HG03108 (cell line): ENCODE measurements at regions not wholly inside any gene's neighbourhood (a gene's known extent, or its start where the extent isn't known, plus 50 kb on each side); places are given as distances from the start of the nearest gene placed in this dataset.
"Not testable (repeated sequence)": the region's sequence is repeated elsewhere in the genome, so short reads cannot be mapped to it uniquely, and the experiment has no call there.

ENCODE experiments used
- ATAC-seq: cut with Tn5 transposase; IDR thresholded peaks from one replicate; pipeline ENCODE4 v1.9.1; 2021; ENCODE audit warnings: moderate library complexity; ENCODE audit not compliant: unreplicated experiment

- no peak for ATAC-seq
Observed at GRCh38 chrX:46173159-46173558, 372.1 kb downstream of the ZNF674 start.

GRCh38 chrX:46171457-46171856, 373.8 kb downstream of the ZNF674 start:
- not testable (repeated sequence) for ATAC-seq

- ATAC-seq = no peak
Observed at GRCh38 chrX:46169808-46170207, 375.4 kb downstream of the ZNF674 start.

GRCh38 chrX:46168254-46168653, 377.0 kb downstream of the ZNF674 start:
- no peak for ATAC-seq

- ATAC-seq = no peak
Observed at GRCh38 chrX:46165866-46166265, 379.4 kb downstream of the ZNF674 start.

- no peak for ATAC-seq
Observed at GRCh38 chrX:46165411-46165810, 379.8 kb downstream of the ZNF674 start.

GRCh38 chrX:46152756-46153155, 392.5 kb downstream of the ZNF674 start:
- ATAC-seq = no peak

- ATAC-seq = not testable (repeated sequence)
Observed at GRCh38 chrX:46151332-46151731, 393.9 kb downstream of the ZNF674 start.

- ATAC-seq = no peak
Observed at GRCh38 chrX:46144566-46144965, 400.7 kb downstream of the ZNF674 start.

GRCh38 chrX:46140272-46140671, 404.9 kb downstream of the ZNF674 start:
- ATAC-seq = no peak

GRCh38 chrX:46130247-46130646, 415.0 kb downstream of the ZNF674 start:
- ATAC-seq = no peak

- ATAC-seq = no peak
Observed at GRCh38 chrX:46125111-46125510, 420.1 kb downstream of the ZNF674 start.

GRCh38 chrX:46117234-46117633, 428.0 kb downstream of the ZNF674 start:
- ATAC-seq = no peak

GRCh38 chrX:46087310-46087709, 457.9 kb downstream of the ZNF674 start:
- not testable (repeated sequence) for ATAC-seq

- not testable (repeated sequence) for ATAC-seq
Observed at GRCh38 chrX:46080121-46080520, 465.1 kb downstream of the ZNF674 start.

- ATAC-seq = no peak
Observed at GRCh38 chrX:46072791-46073190, 472.4 kb downstream of the ZNF674 start.

GRCh38 chrX:46072372-46072771, 472.8 kb downstream of the ZNF674 start:
- ATAC-seq = no peak

- no peak for ATAC-seq
Observed at GRCh38 chrX:46070421-46070820, 474.8 kb downstream of the ZNF674 start.

- ATAC-seq = no peak
Observed at GRCh38 chrX:46059316-46059715, 485.9 kb downstream of the ZNF674 start.

GRCh38 chrX:46044486-46044885, 500.7 kb downstream of the ZNF674 start:
- ATAC-seq = no peak

GRCh38 chrX:46040001-46040400, 505.2 kb downstream of the ZNF674 start:
- ATAC-seq = no peak

GRCh38 chrX:46039526-46039925, 505.7 kb downstream of the ZNF674 start:
- no peak for ATAC-seq

- no peak for ATAC-seq
Observed at GRCh38 chrX:46036508-46036907, 508.7 kb downstream of the ZNF674 start.

- no peak for ATAC-seq
Observed at GRCh38 chrX:46034868-46035267, 510.4 kb downstream of the ZNF674 start.
